GM18867 (cell line): ENCODE measurements at regions not wholly inside any gene's neighbourhood (a gene's known extent, or its start where the extent isn't known, plus 50 kb on each side); places are given as distances from the start of the nearest gene placed in this dataset.

Experiments
- ATAC-seq: cut with Tn5 transposase; IDR thresholded peaks from one replicate; pipeline ENCODE4 v1.9.1; 2021; ENCODE audit warnings: mild to moderate bottlenecking, moderate library complexity; ENCODE audit not compliant: unreplicated experiment

DNA sequence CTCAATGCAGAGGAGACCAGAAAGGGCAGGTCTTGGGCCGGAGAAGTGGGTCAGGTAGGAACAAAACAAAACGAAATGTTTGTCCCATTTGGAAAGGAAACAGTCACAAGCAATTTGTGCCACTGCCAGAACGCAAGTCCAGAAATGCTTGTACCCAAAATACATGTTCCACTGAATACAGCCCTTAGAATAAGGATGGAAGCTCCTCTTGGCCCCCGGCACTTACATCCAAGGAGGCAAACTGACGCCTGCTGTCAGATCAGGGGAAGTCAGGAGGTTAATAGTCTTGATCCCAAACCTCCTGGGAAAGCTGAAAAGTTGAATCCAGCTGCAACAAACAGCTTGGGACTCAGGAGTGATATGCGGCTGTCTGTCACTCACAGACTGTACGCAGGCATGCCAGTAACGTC, 75.9 kb upstream of the GALNT2 start:
- ATAC-seq, result no peak

GRCh38 chr1:229991724-229992333, 75.2 kb upstream of the GALNT2 start:
- ATAC-seq, result no peak

DNA sequence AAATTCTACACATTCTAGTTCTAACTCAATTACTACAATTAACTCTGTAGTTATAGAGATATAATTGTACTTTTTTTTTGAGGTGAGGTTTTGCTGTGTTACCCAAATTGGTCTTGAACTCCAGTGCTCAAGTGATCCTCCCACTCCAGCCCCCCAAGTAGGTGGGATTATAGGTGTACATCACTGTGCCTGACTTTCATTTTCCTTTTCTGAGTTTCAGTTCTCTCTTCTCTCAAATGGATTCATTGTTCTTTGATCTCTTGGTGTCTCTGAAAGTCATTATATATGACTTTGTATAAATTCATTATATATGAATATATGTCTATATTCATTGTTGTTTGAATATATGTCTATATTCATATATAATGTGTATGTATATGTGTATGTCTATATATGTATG, 74.0 kb upstream of the GALNT2 start:
- peak; percentile 58 for ATAC-seq

- no peak for ATAC-seq
Observed at GRCh38 chr1:229993894-229994293, 73.1 kb upstream of the GALNT2 start.

- no peak for ATAC-seq
Observed at GRCh38 chr1:229999004-229999670, 67.9 kb upstream of the GALNT2 start.

GRCh38 chr1:230000493-230001184, 66.4 kb upstream of the GALNT2 start:
- no peak for ATAC-seq

DNA sequence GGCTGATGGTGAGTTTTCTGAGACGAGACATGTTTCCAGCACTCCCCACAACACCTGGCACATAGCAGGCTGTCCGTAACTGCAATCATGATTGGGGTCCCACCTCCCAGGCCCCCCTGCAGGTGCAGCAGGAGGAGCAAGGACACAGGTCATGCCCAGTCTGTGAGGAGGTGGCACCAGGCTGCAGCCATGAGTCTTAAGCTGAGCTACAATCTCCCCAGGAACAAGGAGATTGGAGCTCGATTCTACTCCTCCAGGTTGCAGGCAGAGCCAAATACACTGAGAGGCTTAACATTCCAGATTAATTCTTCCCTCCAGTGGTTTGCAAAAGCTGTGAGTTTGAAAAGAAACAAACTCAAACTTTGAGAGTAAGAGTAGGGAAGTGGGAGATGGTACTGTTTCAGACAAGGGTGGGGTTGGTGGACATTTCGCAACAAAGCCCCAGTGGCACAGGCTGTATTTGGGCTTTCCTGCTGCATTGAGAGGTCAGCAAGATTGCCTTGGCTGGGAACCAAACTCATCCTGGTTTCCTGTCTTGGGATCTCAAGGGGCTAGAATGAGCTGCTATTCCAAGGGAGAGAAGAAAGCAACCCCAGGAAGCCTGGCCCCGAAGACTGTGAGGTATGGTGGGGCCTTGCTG, 64.8 kb upstream of the GALNT2 start:
- ATAC-seq, result no peak

GRCh38 chr1:230003409-230003808, 63.6 kb upstream of the GALNT2 start:
- ATAC-seq, result no peak

DNA sequence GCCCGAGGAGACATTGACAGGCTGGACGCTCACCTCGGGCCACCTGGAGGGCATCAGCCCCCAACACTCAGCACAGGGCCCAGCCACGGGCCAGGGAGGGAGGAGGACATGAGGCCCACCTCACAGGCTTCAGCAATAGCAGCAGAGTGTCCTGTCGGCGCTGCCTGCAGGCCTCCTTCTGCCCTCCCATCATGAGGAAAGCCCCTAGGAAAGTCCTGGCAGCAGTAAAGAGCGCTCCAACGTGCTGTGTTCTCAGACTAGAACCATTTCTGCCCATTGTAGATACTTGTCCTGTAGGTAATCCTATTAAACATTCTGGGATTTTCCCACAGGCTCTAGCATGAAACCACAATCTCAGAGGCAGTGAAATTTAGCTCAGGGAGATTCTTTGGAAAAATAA, 62.0 kb upstream of the GALNT2 start:
- ATAC-seq, result no peak

DNA sequence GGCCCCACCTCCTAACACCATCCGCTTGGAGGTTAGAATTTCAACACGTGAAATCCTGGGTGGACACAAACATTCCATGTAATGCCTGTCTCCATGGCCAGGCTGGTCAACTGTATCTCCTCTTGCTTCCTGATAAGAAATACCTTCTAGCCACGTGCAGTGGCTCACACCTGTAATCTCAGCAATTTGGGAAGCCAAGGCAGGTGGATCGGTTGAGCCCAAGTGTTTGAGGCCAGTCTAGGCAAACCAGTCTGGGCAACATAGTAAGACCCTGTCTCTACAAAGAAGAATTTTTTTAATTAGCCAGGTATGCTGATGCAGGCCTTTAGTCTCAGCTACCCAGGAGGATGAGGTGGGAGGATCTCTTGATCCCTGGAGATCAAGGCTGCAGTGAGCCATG, 58.3 kb upstream of the GALNT2 start:
- ATAC-seq, result no peak

DNA sequence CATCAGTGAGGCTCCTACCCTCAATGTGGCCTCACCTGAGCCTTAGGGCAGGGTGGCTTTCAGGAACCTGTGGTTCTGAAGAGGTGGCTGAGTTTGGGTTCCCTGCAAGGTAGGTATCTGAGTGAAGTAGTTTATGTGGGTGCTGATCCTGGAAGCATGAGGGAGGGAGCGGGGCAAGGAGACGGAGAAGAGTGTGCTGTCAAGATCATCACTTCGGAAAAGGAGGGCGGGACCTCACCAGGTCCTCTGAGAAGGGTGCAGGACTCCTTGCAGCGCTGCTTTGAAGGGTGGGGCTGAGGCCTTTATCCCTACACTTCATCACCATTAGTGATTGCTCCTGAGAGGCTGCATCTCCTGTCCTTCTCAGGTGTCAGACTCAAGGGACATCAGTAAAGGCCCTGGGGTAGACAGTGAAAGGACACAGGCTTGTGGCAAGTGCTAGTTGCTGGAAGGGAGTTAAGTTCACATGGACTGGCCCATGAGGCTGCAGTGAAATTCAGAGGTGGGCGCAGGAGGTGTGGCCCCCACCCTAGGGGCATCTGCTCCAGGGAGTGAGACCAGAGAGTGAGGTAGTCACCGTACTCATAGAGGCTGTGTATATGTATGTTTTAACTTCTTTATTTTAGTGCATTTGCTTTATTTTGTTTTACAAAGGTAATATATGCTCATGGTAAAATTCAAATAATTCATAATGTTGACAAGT, 57.3 kb upstream of the GALNT2 start:
- no peak for ATAC-seq

DNA sequence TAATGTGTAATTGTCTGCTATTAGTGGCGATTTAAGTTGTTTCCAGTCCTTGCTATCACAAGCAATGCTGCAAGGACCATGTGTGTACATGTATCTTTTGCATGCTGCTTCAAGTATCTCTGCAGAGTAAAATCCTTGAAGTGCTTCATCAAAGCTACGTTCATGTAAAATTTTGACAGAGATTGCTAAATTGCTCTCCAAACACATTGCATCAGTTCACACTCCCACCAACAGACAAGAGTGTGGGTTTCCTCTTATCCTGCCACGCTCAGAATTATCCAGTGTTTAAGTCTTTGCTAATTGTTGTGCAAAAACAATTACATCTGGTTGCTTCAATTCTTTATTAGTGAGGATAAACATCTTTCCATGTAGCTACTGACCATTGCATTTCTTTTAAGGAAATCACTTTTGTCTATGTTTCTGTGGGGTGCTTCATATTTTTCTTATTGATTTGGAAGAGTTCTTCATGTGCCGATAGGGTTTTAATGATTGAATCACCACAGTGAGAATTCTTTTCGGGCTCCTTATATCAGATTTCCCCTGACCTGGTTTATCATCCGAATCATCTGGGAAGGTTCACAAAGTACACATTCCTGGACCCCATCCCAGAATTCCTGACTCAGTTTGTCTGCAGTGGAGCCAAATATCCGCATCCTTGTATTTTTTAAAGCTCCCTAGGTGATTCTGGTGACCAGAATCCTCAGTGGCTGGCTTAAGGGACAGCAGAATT, 56.3 kb upstream of the GALNT2 start:
- ATAC-seq, result no peak

DNA sequence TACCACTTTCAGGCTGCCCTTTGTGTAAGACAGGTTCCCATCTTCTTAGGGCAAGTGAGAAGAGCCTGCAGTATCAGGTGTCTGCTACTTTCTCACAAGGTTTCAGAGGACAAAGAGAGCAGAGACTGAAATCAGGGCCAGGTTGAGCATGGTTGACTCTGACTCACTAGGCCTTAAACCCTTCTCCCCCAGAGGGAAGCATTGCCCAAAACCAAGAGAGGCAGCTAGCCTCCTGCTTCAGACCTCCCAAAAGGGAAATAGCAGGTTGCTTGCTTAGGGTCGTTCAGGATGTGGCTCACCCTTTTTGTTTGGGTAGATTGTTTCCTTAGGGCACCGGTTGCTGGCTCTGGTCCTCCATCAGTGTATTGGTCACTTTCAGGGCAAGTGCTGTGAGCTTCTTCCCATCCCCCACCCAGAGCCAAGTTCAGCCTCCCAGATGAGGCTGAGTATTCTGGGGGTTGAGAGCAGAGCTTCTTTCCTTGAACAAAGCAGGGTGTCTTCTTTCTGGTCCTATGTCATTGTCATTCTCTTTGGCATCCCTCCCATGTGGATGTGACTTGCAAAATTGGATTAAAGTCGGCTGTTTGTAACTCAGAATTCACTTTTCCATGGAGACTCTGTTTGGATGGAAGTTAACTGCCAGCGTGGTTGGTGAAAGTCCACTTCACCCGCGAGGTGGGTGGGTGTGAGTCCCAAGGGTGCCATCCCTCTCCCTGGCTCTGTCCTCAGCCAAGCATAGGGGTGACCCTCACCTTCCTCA, 55.5 kb upstream of the GALNT2 start:
- no peak for ATAC-seq

DNA sequence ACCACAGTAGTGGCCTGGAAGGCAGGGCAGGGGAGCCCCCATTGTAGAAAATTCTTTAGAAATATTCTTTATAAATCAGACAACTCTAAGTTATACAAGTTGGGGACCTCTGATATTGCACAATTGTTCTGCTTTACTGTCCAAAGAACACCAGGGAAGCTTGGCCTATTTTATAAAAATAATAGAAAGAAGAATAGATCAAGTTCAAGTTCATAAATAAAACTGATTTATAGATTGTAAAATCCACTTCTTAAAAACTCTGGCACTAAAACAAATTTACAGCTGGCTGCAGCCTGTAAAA, 55.0 kb upstream of the GALNT2 start:
- no peak for ATAC-seq

DNA sequence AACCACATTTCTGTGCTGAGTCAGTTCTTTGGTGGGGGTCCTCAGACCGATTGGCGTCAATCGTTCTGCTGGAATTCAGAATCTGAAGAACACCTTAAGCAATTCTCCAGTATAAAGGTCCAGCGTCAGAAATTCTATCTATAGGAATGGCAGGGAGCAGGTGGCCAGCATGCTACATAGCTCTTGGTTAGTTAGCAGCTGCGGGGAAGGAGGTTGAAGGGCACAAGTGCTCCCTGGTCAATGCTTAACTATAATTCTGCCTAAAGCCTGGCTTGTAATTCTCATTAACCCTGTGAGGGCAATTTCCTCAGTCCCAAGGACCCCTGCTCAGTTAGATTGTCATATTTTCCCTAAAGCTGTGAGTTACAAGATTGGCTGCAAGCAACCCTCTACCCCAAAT, 54.3 kb upstream of the GALNT2 start:
- ATAC-seq, result no peak

- no peak for ATAC-seq
Observed at GRCh38 chr1:230016159-230016558, 50.9 kb upstream of the GALNT2 start.
